ENCODE measurements at regions not wholly inside any gene's neighbourhood (a gene's known extent, or its start where the extent isn't known, plus 50 kb on each side); places are given as distances from the start of the nearest gene placed in this dataset.
"Not testable (repeated sequence)": the region's sequence is repeated elsewhere in the genome, so short reads cannot be mapped to it uniquely, and the experiment has no call there.

- not testable (repeated sequence) for TF ChIP-seq CTCF (IDR thresholded peaks at IDR 0.05; ENCODE audit: low read length); EZH2 (IDR thresholded peaks at IDR 0.05; ENCODE audit: borderline replicate concordance, low read length)
These were observed 185.9 kb upstream of the IRF2BP2 start for GRCh38 chr1:234795711-234796437.
